GM12864 (cell line): ENCODE measurements at regions not wholly inside any gene's neighbourhood (a gene's known extent, or its start where the extent isn't known, plus 50 kb on each side); places are given as distances from the start of the nearest gene placed in this dataset.

Experiments used
- DNase-seq: peaks from one replicate; pipeline ENCODE4 v3.0.0-alpha.2; 2011; ENCODE audit warnings: low read depth
- H3K4me3 ChIP-seq: 2 replicates; pipeline ENCODE4 v1.5.1; 2011; ENCODE audit warnings: mild to moderate bottlenecking, low read depth, low read length, control low read depth
- TF ChIP-seq, protein P1 (sequence below): IDR thresholded peaks from 2 replicates; pipeline ENCODE4 v1.5.1; 2011; ENCODE audit warnings: low read depth, mild to moderate bottlenecking, moderate library complexity, low read length, control low read depth, inconsistent platforms; ENCODE audit errors: missing control alignments

DNA sequence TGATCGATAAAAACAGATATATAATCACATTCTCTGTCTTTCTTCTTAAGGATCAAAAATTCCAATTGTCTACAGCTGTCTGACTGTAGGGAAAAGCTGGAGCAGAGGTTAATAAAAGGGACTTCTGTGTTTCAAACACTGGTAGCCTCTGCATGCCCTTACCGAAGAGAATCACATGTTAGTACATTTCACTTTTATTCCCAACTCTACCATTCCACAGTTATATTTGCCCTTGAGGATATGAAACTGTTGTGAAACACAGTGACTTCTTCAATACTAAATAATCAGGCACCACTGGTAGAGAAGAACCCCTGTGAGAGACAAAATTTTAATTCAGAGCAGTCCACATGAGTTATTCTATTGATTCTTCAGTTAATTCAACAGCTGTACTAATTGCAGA lies 1187.3 kb upstream of the CITED2 start:
- H3K4me3 ChIP-seq: no peak overlapping the region
- TF ChIP-seq, protein P1, sequence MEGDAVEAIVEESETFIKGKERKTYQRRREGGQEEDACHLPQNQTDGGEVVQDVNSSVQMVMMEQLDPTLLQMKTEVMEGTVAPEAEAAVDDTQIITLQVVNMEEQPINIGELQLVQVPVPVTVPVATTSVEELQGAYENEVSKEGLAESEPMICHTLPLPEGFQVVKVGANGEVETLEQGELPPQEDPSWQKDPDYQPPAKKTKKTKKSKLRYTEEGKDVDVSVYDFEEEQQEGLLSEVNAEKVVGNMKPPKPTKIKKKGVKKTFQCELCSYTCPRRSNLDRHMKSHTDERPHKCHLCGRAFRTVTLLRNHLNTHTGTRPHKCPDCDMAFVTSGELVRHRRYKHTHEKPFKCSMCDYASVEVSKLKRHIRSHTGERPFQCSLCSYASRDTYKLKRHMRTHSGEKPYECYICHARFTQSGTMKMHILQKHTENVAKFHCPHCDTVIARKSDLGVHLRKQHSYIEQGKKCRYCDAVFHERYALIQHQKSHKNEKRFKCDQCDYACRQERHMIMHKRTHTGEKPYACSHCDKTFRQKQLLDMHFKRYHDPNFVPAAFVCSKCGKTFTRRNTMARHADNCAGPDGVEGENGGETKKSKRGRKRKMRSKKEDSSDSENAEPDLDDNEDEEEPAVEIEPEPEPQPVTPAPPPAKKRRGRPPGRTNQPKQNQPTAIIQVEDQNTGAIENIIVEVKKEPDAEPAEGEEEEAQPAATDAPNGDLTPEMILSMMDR: no peak
- DNase-seq: no peak

DNA sequence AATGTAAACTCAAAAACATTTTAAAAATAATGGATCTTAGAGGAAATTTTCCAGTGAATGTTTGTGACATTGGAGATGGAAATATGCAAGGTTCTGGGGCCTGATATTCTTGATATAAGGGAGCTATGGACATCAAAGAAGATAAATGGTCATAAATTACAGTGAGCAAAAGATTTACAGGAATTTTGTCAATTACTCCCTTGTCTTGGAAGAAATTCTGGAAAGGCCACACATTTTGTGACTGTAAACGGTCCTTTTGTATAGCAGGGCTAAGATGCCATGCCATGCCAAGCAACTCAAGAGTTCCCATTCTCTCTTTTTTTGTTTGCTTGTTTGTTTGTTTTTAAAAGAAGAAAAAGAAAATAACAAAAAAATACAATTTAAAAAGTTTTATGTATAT lies 1186.2 kb upstream of the CITED2 start:
- no peak for DNase-seq
- H3K4me3 ChIP-seq: no peak overlapping the region
- TF ChIP-seq, protein P1: no peak

DNA sequence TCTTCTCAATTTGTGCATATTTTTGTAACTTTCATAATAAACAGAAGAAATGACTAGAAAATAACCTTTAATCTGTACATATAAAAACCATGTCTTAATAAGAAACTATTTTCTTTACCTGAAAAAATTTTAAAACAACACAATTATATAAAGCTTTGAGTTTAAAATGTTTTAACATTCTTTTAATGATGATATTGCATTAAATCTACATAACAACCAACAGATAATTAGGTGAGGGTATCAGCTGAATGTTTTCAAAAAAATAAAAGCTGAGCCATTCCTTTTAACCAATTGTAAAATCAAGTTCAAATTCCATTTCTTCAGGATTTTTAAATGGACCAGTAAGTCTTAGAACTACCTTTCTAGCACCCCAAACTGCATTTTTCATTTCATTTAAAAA lies 1185.0 kb upstream of the CITED2 start:
- no peak for DNase-seq
- TF ChIP-seq, protein P1: no peak
- H3K4me3 ChIP-seq: no peak overlapping the region

DNA sequence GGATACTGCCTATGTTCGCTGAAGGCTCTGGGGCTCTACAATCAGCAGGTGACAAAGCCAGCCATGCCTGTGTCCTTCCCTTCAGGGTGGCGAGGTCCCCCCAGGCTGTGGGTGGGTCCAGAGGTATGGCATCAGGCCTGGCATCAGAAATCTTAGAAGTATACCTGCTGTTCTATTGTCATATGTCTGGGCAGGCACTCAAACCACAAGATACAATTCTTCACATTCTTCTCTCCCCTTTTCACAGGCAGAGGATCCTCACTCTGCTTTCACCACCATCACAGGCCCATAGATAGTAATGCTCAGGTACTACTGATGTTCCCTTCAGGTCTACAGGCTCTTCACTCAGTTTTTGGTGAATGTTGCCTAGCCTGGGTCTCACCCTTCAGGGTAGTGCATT lies 1180.0 kb upstream of the CITED2 start:
- TF ChIP-seq, protein P1: no peak
- no peak for DNase-seq
- H3K4me3 ChIP-seq: no peak overlapping the region

DNA sequence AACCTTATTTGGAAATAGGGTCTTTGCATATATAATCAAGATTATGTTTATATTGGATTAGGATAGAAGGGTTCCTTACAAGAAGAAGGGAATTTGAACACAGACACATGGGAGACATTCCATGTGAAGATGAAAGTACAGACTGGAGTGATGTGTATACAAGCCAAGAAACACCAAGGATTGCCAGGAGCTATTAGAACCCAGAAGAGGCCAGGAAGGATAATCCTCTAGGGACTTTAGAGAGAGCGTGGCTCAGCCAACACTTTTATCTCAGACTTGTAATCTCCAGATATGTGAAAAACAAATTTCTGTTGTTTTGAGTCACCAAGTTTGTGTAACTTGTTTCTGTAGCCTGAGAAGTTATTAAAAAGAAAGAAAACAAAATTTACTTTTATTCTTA lies 1173.9 kb upstream of the CITED2 start:
- no peak overlapping the region for H3K4me3 ChIP-seq
- DNase-seq: no peak
- TF ChIP-seq, protein P1: no peak

DNA sequence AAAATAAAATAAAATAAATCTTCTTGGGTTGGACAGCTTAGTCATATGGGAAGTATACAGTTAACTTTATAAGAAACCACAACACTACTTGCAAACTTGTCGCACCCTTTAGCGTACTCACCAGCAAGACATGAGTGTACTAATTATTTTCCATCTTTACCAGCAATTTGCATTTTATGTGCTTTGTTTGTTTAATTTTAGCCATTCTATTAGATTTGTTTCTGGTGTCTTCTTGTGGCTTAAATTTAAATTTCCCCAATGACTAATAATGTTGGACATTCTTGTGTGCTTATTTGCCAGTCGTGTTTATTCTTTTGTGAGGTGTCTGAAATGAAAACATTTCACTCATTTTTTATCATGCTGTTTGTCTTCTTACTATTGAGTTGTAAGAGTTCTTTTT lies 1172.2 kb upstream of the CITED2 start:
- no peak for DNase-seq
- TF ChIP-seq, protein P1: no peak
- no peak overlapping the region for H3K4me3 ChIP-seq

DNA sequence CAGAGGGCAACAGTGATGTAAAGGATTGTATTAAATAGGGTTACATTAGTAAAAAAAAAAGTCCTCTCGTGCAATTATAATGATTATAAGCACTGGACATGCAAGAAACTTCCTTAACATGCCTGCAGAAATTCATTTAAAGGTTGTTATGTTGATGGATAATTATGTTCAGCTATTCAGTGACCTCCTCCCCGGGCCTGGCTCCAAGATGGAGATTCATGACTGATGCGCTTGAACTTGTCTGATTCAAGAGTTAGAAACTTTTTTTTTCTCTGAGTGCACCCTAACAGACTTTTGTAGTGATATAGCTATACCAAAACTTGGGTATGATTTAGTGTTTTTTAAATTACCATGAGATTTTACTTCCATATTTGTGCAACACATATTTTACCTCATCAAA lies 1170.0 kb upstream of the CITED2 start:
- TF ChIP-seq, protein P1: no peak

More for the DNA sequence above, 1170.0 kb upstream of the CITED2 start:
- DNase-seq: no peak
- H3K4me3 ChIP-seq: no peak overlapping the region
